Sigmoid colon (tissue), 4 donors: ENCODE measurements at regions not wholly inside any gene's neighbourhood (a gene's known extent, or its start where the extent isn't known, plus 50 kb on each side); places are given as distances from the start of the nearest gene placed in this dataset.

Experiments used
- EP300 ChIP-seq, 4 donors: sonication (generic); formaldehyde crosslinking; IDR thresholded peaks; one replicate each; pipeline ENCODE4 v1.6.1; 2017; ENCODE audit warnings: antibody characterized with exemption in 4 of 4
- POLR2A ChIP-seq, 2 donors: fragments of 450-650 bp; IDR thresholded peaks; one replicate each; pipeline ENCODE4 v1.6.1; 2016; ENCODE audit warnings: antibody characterized with exemption in 2 of 2, mild to moderate bottlenecking in 2 of 2, moderate library complexity in 2 of 2
- POLR2AphosphoS5 ChIP-seq, 4 donors: sonication (generic); formaldehyde crosslinking; IDR thresholded peaks; one replicate each; pipeline ENCODE4 v1.6.1; 2017; ENCODE audit warnings: antibody characterized with exemption in 4 of 4
- TF ChIP-seq, protein P1 (sequence below), 4 experiments: fragments of 450-650 bp in 3 of 4; fragments of 200-600 bp in 1 of 4; IDR thresholded peaks; one replicate each; pipeline ENCODE4 v1.5.1; 2016 to 2019; ENCODE audit warnings: antibody characterized with exemption in 4 of 4, mild to moderate bottlenecking in 3 of 4, moderate library complexity in 2 of 4

DNA sequence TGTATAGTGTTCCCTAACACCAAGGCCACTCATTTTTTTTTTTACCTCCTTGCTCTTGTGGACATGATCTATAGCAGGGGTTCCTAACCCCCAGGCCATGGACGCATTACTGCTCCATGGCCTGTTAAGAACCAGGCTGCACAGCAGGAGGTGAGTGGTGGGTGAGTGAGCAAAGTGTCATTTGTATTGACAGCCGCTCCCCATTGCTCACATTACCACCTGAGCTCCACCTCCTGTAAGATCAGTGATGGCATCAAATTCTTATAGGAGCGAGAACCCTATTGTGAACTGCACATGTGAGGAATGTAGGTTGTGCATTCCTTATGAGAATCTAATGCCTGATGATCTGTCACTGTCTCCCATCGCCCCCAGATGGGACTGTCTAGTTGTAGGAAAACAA, 342.0 kb downstream of the SOX9 start:
- TF ChIP-seq EP300 (IDR thresholded peaks at IDR 0.05) (no peak), POLR2AphosphoS5 (IDR thresholded peaks at IDR 0.05) (no peak), POLR2A (IDR thresholded peaks at IDR 0.05) (no peak)
- TF ChIP-seq, protein P1, sequence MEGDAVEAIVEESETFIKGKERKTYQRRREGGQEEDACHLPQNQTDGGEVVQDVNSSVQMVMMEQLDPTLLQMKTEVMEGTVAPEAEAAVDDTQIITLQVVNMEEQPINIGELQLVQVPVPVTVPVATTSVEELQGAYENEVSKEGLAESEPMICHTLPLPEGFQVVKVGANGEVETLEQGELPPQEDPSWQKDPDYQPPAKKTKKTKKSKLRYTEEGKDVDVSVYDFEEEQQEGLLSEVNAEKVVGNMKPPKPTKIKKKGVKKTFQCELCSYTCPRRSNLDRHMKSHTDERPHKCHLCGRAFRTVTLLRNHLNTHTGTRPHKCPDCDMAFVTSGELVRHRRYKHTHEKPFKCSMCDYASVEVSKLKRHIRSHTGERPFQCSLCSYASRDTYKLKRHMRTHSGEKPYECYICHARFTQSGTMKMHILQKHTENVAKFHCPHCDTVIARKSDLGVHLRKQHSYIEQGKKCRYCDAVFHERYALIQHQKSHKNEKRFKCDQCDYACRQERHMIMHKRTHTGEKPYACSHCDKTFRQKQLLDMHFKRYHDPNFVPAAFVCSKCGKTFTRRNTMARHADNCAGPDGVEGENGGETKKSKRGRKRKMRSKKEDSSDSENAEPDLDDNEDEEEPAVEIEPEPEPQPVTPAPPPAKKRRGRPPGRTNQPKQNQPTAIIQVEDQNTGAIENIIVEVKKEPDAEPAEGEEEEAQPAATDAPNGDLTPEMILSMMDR (IDR thresholded peaks at IDR 0.05) = no peak
